ENCODE measurements at regions not wholly inside any gene's neighbourhood (a gene's known extent, or its start where the extent isn't known, plus 50 kb on each side); places are given as distances from the start of the nearest gene placed in this dataset.

GRCh38 chr4:84433633-84434222 is 65.4 kb downstream of the NKX6-1 start:
- H3K27ac ChIP-seq (ENCODE audit: low read depth in 1 of 2, low read length in 1 of 2) = no peak overlapping the region
- no peak overlapping the region for H3K9ac ChIP-seq (ENCODE audit: insufficient read depth in 1 of 2, low read length in 2 of 2)
- no peak overlapping the region for H3K4me3 ChIP-seq
- ATAC-seq (ENCODE audit: insufficient read depth, low FRiP score) (no peak), DNase-seq (no peak)
- no peaks in the 10 kb centered on the region for H3K36me3 ChIP-seq (ENCODE audit: control insufficient read depth in 4 of 4, insufficient read depth in 4 of 4, low read length in 4 of 4)
- WGBS, 2 donors = 67 to 71% methylated on average over 6 of the region's 6 CpGs
- H3K9me3 ChIP-seq (ENCODE audit: control insufficient read depth in 4 of 4, insufficient read depth in 3 of 4, low read length in 3 of 4) = no peaks in the 10 kb centered on the region
- H3K4me1 ChIP-seq (ENCODE audit: control insufficient read depth in 5 of 5, insufficient read depth in 5 of 5, low read length in 5 of 5) = no peaks in the 10 kb centered on the region
- no peaks in the 10 kb centered on the region for H3K27me3 ChIP-seq (ENCODE audit: control insufficient read depth in 3 of 3, insufficient read depth in 3 of 3, low read length in 2 of 3)
- TF ChIP-seq CTCF (IDR thresholded peaks at IDR 0.05; ENCODE audit: control extremely low read depth, extremely low read depth) = no peak

DNA sequence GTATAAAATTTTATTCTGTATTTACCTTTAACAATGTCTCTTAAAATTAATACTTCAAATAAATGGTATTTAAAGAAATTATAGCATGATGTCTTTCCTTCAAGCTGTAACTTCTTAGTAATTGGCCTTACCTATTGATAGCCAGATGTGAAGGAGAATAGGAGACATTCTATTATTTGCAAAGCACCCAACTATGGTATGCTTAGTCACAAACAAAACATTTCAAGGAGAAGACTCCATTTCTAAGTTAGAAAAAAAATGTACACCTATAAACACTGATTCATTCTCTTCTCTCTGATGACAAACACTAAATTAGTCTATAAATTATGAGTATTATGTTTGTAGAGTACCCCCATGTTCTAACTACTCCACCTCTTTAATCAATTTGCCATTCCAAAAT is 66.4 kb downstream of the NKX6-1 start:
- no peak for TF ChIP-seq CTCF (IDR thresholded peaks at IDR 0.05; ENCODE audit: control extremely low read depth, extremely low read depth)
- no peak for ATAC-seq (ENCODE audit: insufficient read depth, low FRiP score)
- H3K4me3 ChIP-seq = no peak overlapping the region
- H3K9me3 ChIP-seq (ENCODE audit: control insufficient read depth in 4 of 4, insufficient read depth in 3 of 4, low read length in 3 of 4) = no peaks in the 10 kb centered on the region
- H3K27ac ChIP-seq (ENCODE audit: low read depth in 1 of 2, low read length in 1 of 2) = no peak overlapping the region
- H3K36me3 ChIP-seq (ENCODE audit: control insufficient read depth in 4 of 4, insufficient read depth in 4 of 4, low read length in 4 of 4) = no peaks in the 10 kb centered on the region
- H3K27me3 ChIP-seq (ENCODE audit: control insufficient read depth in 3 of 3, insufficient read depth in 3 of 3, low read length in 2 of 3) = no peaks in the 10 kb centered on the region
- no peak overlapping the region for H3K9ac ChIP-seq (ENCODE audit: insufficient read depth in 1 of 2, low read length in 2 of 2)
- no peaks in the 10 kb centered on the region for H3K4me1 ChIP-seq (ENCODE audit: control insufficient read depth in 5 of 5, insufficient read depth in 5 of 5, low read length in 5 of 5)
- no peak for DNase-seq

- Histone ChIP-seq H3K9ac (ENCODE audit: insufficient read depth in 1 of 2, low read length in 2 of 2) (no peak overlapping the region), H3K9me3 (ENCODE audit: control insufficient read depth in 4 of 4, insufficient read depth in 3 of 4, low read length in 3 of 4) (peaks cover 0 to 1% (median 0%) of the 10 kb centered on the region in 4 donors), H3K4me1 (ENCODE audit: control insufficient read depth in 5 of 5, insufficient read depth in 5 of 5, low read length in 5 of 5) (no peaks in the 10 kb centered on the region), H3K4me3 (no peak overlapping the region), H3K27me3 (ENCODE audit: control insufficient read depth in 3 of 3, insufficient read depth in 3 of 3, low read length in 2 of 3) (no peaks in the 10 kb centered on the region), H3K27ac (ENCODE audit: low read depth in 1 of 2, low read length in 1 of 2) (no peak overlapping the region), H3K36me3 (ENCODE audit: control insufficient read depth in 4 of 4, insufficient read depth in 4 of 4, low read length in 4 of 4) (no peaks in the 10 kb centered on the region)
- ATAC-seq (ENCODE audit: insufficient read depth, low FRiP score) = no peak
- no peak for DNase-seq
- 11 to 32% methylated on average over 1 of the region's 1 CpG for WGBS, 2 donors
- no peak for TF ChIP-seq CTCF (IDR thresholded peaks at IDR 0.05; ENCODE audit: control extremely low read depth, extremely low read depth)
Observed at GRCh38 chr4:84420608-84421007, 78.5 kb downstream of the NKX6-1 start.

- DNase-seq (no peak), ATAC-seq (ENCODE audit: insufficient read depth, low FRiP score) (no peak)
- H3K9ac ChIP-seq (ENCODE audit: insufficient read depth in 1 of 2, low read length in 2 of 2) = no peak overlapping the region
- no peak overlapping the region for H3K4me3 ChIP-seq
- no peaks in the 10 kb centered on the region for H3K9me3 ChIP-seq (ENCODE audit: control insufficient read depth in 4 of 4, insufficient read depth in 3 of 4, low read length in 3 of 4)
- no peak for TF ChIP-seq CTCF (IDR thresholded peaks at IDR 0.05; ENCODE audit: control extremely low read depth, extremely low read depth)
- H3K36me3 ChIP-seq (ENCODE audit: control insufficient read depth in 4 of 4, insufficient read depth in 4 of 4, low read length in 4 of 4) = no peaks in the 10 kb centered on the region
- no peaks in the 10 kb centered on the region for H3K27me3 ChIP-seq (ENCODE audit: control insufficient read depth in 3 of 3, insufficient read depth in 3 of 3, low read length in 2 of 3)
- no peak overlapping the region for H3K27ac ChIP-seq (ENCODE audit: low read depth in 1 of 2, low read length in 1 of 2)
- no peaks in the 10 kb centered on the region for H3K4me1 ChIP-seq (ENCODE audit: control insufficient read depth in 5 of 5, insufficient read depth in 5 of 5, low read length in 5 of 5)
- 71 to 75% methylated on average over 3 of the region's 3 CpGs for WGBS, 2 donors
Observed at GRCh38 chr4:84419201-84419600, 79.9 kb downstream of the NKX6-1 start.

All from lung (tissue), 11 donors.